DMS53 treated with DMSO at 0.1 percent for 48 hours (cell line): ENCODE measurements at regions not wholly inside any gene's neighbourhood (a gene's known extent, or its start where the extent isn't known, plus 50 kb on each side); places are given as distances from the start of the nearest gene placed in this dataset.

Experiments
- DNase-seq: peaks from one replicate; lab custom pipeline; 2025; ENCODE audit not compliant: unreplicated experiment; lab: John Stamatoyannopoulos, UW

DNA sequence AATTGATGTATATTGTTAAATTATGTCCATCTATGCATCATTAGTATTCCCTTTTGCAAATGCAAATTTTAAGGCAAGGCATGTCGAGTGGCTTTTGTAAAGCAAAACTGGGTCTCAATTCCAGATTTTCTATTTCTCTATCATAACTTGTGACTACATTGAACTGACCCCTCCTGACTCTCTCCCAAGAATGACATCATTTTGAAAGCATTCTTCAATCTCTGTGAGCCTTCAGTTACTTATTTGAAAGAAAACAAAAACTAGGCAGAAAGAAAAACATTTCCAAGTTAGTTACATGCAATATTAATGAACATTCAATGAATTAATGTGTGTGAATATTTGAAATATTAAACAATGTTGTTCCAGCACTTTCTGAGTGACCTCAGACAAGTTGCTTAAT, 314.3 kb upstream of the CLNK start:
- no peak for DNase-seq

- no peak for DNase-seq
Measured at GRCh38 chr4:10984815-10985214, 300.2 kb upstream of the CLNK start.

- DNase-seq: no peak
Measured at GRCh38 chr4:10983885-10984640, 299.5 kb upstream of the CLNK start.

DNA sequence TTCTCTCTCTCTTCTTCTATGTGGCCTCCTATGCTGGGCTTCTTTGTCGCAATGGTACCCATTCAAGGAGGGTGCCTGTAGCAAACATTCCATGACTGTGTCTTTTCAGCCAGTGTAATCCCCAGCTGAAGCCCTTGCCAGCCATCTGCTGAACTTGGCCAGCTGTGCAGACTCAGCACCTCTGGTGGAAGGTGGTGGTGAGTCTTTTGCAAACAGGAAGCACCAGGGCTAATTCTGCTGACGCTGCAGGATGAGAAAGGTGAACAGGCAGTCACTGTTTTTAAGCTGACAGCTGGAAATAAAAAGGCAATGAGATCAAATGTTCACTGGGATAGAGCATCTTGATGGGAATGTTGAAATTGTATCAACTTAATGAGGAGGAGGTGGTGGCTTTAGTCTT, 298.7 kb upstream of the CLNK start:
- DNase-seq: peak; percentile 42

GRCh38 chr4:10982305-10982704, 297.7 kb upstream of the CLNK start:
- no peak for DNase-seq

DNA sequence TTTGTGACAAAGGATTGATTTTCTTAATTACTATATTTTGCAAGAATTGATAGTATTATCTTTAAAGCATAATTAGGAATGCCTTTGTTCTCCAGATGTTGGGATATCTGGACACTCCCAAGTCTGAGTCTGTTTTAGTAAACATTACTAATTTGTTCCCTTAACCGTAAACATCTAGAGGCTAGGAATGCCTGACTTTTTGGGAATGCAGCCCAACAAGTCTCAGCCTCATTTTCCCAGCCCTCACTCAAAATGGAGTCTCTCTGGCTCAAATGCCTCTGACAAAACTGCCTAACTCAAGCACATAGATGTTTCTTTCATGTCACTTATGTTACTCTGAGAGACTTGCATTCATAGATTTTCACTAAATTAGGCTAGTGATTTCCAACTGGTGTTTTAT, 297.0 kb upstream of the CLNK start:
- DNase-seq: no peak

GRCh38 chr4:10981096-10981495, 296.5 kb upstream of the CLNK start:
- no peak for DNase-seq

DNA sequence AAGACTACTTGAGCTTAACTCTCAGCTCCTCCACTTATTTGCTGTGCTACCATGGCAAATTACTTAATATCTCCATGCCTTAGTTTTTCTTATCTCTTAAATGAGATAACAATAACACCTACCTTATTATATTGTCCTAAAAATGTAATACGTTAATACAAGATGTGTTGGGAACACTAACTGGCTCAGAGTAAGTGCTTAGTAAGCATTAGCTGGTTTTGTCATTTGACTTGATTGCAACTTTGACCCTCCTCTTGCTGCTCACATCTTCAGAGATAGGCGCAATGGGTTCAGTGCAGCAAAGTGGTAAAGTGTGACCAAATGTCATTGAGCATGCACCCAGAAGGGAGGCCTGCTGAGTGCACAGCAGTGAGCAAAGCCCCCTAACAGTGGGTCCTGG, 294.5 kb upstream of the CLNK start:
- DNase-seq: no peak

- no peak for DNase-seq
Measured at GRCh38 chr4:10977534-10977933, 293.0 kb upstream of the CLNK start.

DNA sequence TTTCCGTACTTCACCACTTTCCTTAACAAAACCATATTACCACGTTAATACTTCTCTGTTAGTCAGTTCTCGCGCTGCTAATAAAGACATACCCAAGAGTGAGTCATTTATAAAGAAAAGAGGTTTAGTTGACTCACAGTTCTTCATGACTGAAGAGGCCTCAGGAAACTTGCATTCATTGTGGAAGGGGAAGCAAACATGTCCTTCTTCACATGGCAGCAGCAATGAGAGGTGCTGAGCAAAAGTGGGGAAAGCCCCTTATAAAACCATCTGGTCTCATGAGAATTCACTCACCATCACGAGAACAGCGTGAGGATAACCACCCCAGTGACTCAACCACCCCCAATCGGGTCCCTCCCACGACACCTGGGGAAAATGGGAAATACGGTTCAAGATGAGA, 289.8 kb upstream of the CLNK start:
- DNase-seq: no peak

- DNase-seq: no peak
Measured at GRCh38 chr4:10973686-10974085, 289.1 kb upstream of the CLNK start.

GRCh38 chr4:10971800-10972401, 287.3 kb upstream of the CLNK start:
- no peak for DNase-seq

DNA sequence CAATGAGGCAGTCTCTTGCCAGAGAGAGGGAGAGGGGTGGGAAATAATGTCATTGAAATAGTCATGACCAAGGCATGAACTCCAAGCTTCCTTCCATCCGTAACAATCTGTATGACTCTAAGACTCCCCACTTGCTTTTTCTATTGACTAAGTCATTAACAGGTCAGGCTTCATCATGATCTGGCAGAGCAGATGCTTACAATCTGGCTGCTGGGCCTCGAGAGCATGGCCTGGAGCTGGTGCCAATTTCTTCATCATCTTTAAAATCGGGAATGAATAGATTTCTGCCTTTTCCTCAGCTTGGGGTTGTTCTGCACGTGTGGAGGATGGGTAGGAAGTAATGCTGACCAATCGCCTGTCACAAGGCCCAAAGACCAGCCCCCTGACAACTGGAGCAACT, 280.6 kb upstream of the CLNK start:
- DNase-seq: no peak

GRCh38 chr4:10963958-10964703, 279.6 kb upstream of the CLNK start:
- no peak for DNase-seq

DNA sequence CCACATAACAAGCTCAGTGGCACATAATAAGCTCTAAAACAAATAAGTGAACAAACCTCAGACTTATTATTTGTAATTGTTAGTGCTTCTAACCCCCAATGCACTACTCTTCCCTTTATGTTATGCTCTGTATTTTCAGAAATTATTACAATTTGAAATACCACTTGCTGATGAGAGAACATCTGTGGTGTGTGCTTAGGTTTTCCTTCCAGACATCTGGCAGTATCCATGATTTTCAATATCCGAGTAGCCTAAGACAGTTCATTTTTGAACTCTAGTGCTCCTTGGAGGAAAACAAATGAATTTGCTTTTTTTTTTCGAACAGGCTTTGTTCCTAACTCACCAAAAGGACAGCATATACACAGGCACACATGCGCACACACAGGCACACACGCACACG, 278.7 kb upstream of the CLNK start:
- no peak for DNase-seq

GRCh38 chr4:10962246-10962645, 277.7 kb upstream of the CLNK start:
- DNase-seq: no peak

DNA sequence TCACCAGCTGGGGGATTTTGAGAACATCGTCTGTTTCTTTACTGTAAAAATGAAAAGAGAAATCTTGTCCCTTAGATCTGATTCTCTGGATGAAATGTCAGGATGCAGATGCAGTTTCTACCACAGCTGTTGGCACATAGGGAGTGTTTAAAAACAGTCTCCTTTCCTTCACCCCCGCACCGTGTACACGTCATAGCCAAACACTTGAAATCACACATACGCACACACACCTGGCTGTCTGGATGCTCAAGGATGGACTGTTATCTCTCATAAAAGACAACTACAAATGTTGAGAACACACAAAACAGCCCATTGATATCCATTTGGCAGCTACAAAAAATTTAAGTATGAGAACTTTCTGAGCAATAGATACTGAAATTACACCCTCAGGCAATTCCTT, 275.8 kb upstream of the CLNK start:
- DNase-seq: peak; percentile 96

- DNase-seq: peak; percentile 50
Measured at GRCh38 chr4:10959586-10959985, 275.0 kb upstream of the CLNK start.

DNA sequence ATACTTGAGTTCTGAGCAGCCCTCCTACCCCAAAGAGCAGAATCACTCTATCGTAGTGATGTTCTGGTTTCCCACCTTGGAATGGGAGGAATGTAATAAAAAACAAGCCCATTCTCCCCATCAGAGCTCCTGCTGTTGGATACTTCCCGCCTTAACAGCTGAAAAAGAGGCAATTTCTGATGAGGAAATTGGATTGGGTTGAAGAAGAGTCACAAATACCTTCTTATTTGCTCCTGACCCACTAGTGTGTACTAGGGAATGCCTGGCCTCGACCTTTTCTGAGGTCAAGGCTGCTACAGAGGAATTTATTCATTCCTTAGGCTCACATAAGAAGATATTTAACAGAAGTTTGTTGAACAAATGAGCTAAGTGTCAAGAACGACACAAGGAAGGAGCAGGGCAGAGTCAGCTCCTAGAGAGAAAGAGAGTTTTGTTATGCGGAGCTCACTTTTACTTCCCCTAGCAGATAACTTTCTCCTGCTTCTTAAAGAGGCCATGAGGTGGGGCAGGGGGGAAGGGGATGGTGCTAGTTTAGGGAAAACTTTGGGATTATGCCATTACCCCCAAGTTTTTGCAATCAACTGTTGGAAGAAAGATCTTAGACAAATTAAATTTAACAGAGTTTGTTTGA, 273.8 kb upstream of the CLNK start:
- no peak for DNase-seq

- no peak for DNase-seq
Measured at GRCh38 chr4:10951306-10951705, 266.7 kb upstream of the CLNK start.

GRCh38 chr4:10949039-10949733, 264.6 kb upstream of the CLNK start:
- DNase-seq: no peak
